PC-3 (cell line): ENCODE measurements at regions not wholly inside any gene's neighbourhood (a gene's known extent, or its start where the extent isn't known, plus 50 kb on each side); places are given as distances from the start of the nearest gene placed in this dataset.

Source experiments
- ATAC-seq: fragments of 200-7000 bp; cut with Tn5 transposase; 2 replicates; pipeline ENCODE4 v1.9.1; 2020; ENCODE audit warnings: mild to moderate bottlenecking, moderate library complexity
- BruUV-seq: library from RNA; stranded (reverse); fragments of 400-500 nt; replicated peaks from 2 replicates; lab custom pipeline; 2021; lab: Mats Ljungman, UMichigan
- CTCF ChIA-PET: fragments of 300-600 bp; sonication (Branson Sonifier 250); formaldehyde crosslinking; loops from one replicate; lab custom pipeline; 2022; ENCODE audit warnings: antibody characterized with exemption; lab: Charles Lee
- POLR2A ChIA-PET: fragments of 300-600 bp; sonication (Branson Sonifier 250); formaldehyde crosslinking; loops from one replicate; lab custom pipeline; 2022; ENCODE audit warnings: antibody characterized with exemption; ENCODE audit not compliant: unreplicated experiment; lab: Charles Lee
- DNase-seq: peaks from one replicate; pipeline ENCODE4 v3.0.0-alpha.2; 2015
- H2AFZ ChIP-seq: fragments of 300-600 bp; sonication (generic); 2 replicates; pipeline ENCODE4 v1.6.0; 2016; ENCODE audit warnings: antibody characterized with exemption, low read length
- H3F3A ChIP-seq: fragments of 300-600 bp; sonication (generic); one replicate; pipeline ENCODE4 v1.6.0; 2017; ENCODE audit warnings: antibody characterized with exemption, low read length, control low read depth, mild to moderate bottlenecking; ENCODE audit not compliant: unreplicated experiment
- H3K27ac ChIP-seq: fragments of 300-600 bp; sonication (generic); 2 replicates; pipeline ENCODE4 v1.5.1; 2016; ENCODE audit warnings: mild to moderate bottlenecking, low read length
- H3K27me3 ChIP-seq: fragments of 300-600 bp; sonication (generic); 2 replicates; pipeline ENCODE4 v1.6.1; 2016; ENCODE audit warnings: low read length, mixed read lengths
- H3K36me3 ChIP-seq: fragments of 300-600 bp; sonication (generic); 2 replicates; pipeline ENCODE4 v1.6.1; 2016; ENCODE audit warnings: low read depth, mixed run types, low read length, mixed read lengths
- H3K4me1 ChIP-seq: fragments of 300-600 bp; sonication (generic); 2 replicates; pipeline ENCODE4 v1.5.1; 2016; ENCODE audit warnings: low read length; ENCODE audit not compliant: insufficient read depth
- H3K4me2 ChIP-seq: fragments of 300-600 bp; sonication (generic); 2 replicates; pipeline ENCODE4 v1.6.0; 2016; ENCODE audit warnings: low read length
- H3K4me3 ChIP-seq: fragments of 300-600 bp; sonication (generic); 2 replicates; pipeline ENCODE4 v1.5.1; 2016; ENCODE audit warnings: mild to moderate bottlenecking, low read length, mixed read lengths
- H3K79me2 ChIP-seq: fragments of 300-600 bp; sonication (generic); 2 replicates; pipeline ENCODE4 v1.6.1; 2017; ENCODE audit warnings: low read length, mixed read lengths
- H3K9ac ChIP-seq: fragments of 300-600 bp; sonication (generic); 2 replicates; pipeline ENCODE4 v1.6.0; 2016; ENCODE audit warnings: mild to moderate bottlenecking, low read length
- H3K9me2 ChIP-seq: fragments of 300-600 bp; sonication (generic); replicated peaks from 2 replicates; pipeline ENCODE4 v1.6.1; 2016; ENCODE audit warnings: mixed run types, low read length, mixed read lengths
- H3K9me3 ChIP-seq: fragments of 300-600 bp; sonication (generic); 2 replicates; pipeline ENCODE4 v1.6.1; 2016; ENCODE audit warnings: low read length, mixed read lengths
- H4K20me1 ChIP-seq: fragments of 300-600 bp; sonication (generic); 2 replicates; pipeline ENCODE4 v1.6.1; 2016; ENCODE audit warnings: low read length, mixed read lengths
- CTCF ChIP-seq: fragments of 300-600 bp; sonication (generic); conservative IDR thresholded peaks from 2 replicates; pipeline ENCODE4 v1.5.1; 2017; ENCODE audit warnings: antibody characterized with exemption, low read depth, mild to moderate bottlenecking, low read length
- EZH2 ChIP-seq: fragments of 300-600 bp; sonication (generic); IDR thresholded peaks from one replicate; pipeline ENCODE4 v1.6.1; 2017; ENCODE audit warnings: antibody characterized with exemption, mild to moderate bottlenecking, low read length; ENCODE audit not compliant: unreplicated experiment
- EZH2phosphoT487 ChIP-seq: fragments of 300-600 bp; sonication (generic); IDR thresholded peaks from 2 replicates; pipeline ENCODE4 v1.6.1; 2018; ENCODE audit warnings: mild to moderate bottlenecking, antibody characterized with exemption, low read length, borderline replicate concordance
- intact Hi-C: fragments of 100-400 bp; cut with micrococcal nuclease; formaldehyde crosslinking; loops from 2 replicates; pipeline ENCODE4 v1.9.0; 2023

GRCh38 chr9:116015855-116016254, 137.7 kb upstream of the PAPPA start:
- no peak for ATAC-seq
- no peaks in the 10 kb centered on the region for H4K20me1 ChIP-seq
- intact Hi-C loops, result no loop called here
- ChIA-PET CTCF (no interaction called here), POLR2A (no interaction called here)
- H3K36me3 ChIP-seq, result no peaks in the 10 kb centered on the region
- no TSS peak for BruUV-seq
- TF ChIP-seq EZH2phosphoT487, result no peak
- TF ChIP-seq EZH2, result no peak
- TF ChIP-seq CTCF, result no peak
- no peak overlapping the region for H3K4me3 ChIP-seq
- no peaks in the 10 kb centered on the region for H3K9me3 ChIP-seq
- no peak overlapping the region for H2AFZ ChIP-seq
- H3K4me1 ChIP-seq, result no peaks in the 10 kb centered on the region
- H3F3A ChIP-seq, result no peaks in the 10 kb centered on the region
- no peak overlapping the region for H3K27ac ChIP-seq
- no peaks in the 10 kb centered on the region for H3K27me3 ChIP-seq
- H3K9ac ChIP-seq, result no peak overlapping the region
- DNase-seq, result no peak
- no peak overlapping the region for H3K4me2 ChIP-seq
- no peaks in the 10 kb centered on the region for H3K79me2 ChIP-seq
- no peaks in the 10 kb centered on the region for H3K9me2 ChIP-seq

DNA sequence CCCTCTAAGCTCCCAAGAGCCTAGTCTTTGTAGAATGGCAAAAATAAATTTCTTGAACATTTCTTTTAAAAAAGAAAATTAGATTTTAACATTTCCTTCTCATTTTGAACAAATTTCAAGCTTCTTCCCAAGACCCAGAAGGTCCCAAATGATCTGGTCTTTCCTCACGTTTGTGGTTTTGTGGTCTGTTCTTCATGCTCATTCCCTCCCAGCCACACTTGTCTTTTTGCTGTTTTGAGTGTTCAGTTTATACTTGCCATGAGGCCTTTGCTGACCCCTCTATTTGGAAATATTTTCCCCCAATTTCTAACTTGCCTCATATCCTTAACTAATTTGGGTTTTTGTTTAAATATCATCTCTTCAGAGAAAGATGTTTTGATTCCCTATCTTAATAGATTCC, 133.4 kb upstream of the PAPPA start:
- Histone ChIP-seq H3F3A (no peaks in the 10 kb centered on the region), H3K9me2 (no peaks in the 10 kb centered on the region), H3K4me2 (no peak overlapping the region), H3K27ac (no peak overlapping the region), H3K4me1 (no peaks in the 10 kb centered on the region), H3K79me2 (no peaks in the 10 kb centered on the region), H4K20me1 (no peaks in the 10 kb centered on the region), H2AFZ (no peak overlapping the region), H3K4me3 (no peak overlapping the region), H3K9me3 (no peaks in the 10 kb centered on the region), H3K27me3 (no peaks in the 10 kb centered on the region), H3K9ac (no peak overlapping the region), H3K36me3 (no peaks in the 10 kb centered on the region)
- TF ChIP-seq EZH2, result no peak
- no peak for TF ChIP-seq EZH2phosphoT487
- TF ChIP-seq CTCF, result no peak
- no peak for DNase-seq
- ChIA-PET POLR2A (no interaction called here), CTCF (no interaction called here)
- BruUV-seq, result no TSS peak
- intact Hi-C loops, result no loop called here
- no peak for ATAC-seq

DNA sequence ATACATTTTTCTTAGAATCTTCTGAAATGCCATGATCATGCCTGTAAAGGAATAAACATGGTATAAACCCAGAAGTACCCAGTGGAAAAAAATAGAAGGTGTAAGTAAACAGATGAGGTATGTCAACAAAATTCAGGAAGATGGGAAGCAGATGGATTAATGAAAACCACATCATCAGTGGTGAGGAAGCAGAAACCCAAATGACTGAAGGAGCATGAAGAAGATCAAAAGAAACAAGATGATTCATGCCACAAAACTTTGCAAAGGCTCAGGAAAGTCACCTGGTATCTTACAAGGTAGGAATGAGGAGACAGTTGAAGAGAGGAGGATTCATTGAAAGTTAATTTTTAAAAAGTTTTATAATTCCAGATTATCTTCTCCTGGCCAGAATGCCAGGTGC, 132.8 kb upstream of the PAPPA start:
- intact Hi-C loops, result no loop called here
- Histone ChIP-seq H3K4me2 (no peak overlapping the region), H3K27ac (no peak overlapping the region), H3K9ac (no peak overlapping the region), H2AFZ (no peak overlapping the region), H3K27me3 (no peaks in the 10 kb centered on the region), H3K9me3 (no peaks in the 10 kb centered on the region), H3K9me2 (no peaks in the 10 kb centered on the region), H3K79me2 (no peaks in the 10 kb centered on the region), H3K36me3 (no peaks in the 10 kb centered on the region), H4K20me1 (no peaks in the 10 kb centered on the region), H3F3A (no peaks in the 10 kb centered on the region), H3K4me1 (no peaks in the 10 kb centered on the region), H3K4me3 (no peak overlapping the region)
- TF ChIP-seq CTCF (no peak), EZH2phosphoT487 (no peak)
- ATAC-seq (no peak), DNase-seq (peak; percentile 50)
- no TSS peak for BruUV-seq
- ChIA-PET POLR2A (no interaction called here), CTCF (no interaction called here)
